RWPE2 (cell line): ENCODE measurements at regions not wholly inside any gene's neighbourhood (a gene's known extent, or its start where the extent isn't known, plus 50 kb on each side); places are given as distances from the start of the nearest gene placed in this dataset.
A peak's percentile ranks its signal among the peaks of the same experiment; 100 is the strongest.

Experiments
- ATAC-seq: fragments of 200-7000 bp; cut with Tn5 transposase; 3 replicates; pipeline ENCODE4 v1.9.1; 2021; ENCODE audit warnings: low read depth
- DNase-seq: peaks from one replicate; pipeline ENCODE4 v3.0.0-alpha.2; 2020; ENCODE audit warnings: low spot score
- H3K27ac ChIP-seq: fragments of 450-650 bp; 2 replicates; pipeline ENCODE4 v1.5.1; 2017; ENCODE audit warnings: mild to moderate bottlenecking; ENCODE audit not compliant: poor library complexity, severe bottlenecking
- H3K27me3 ChIP-seq: fragments of 250-450 bp; sonication (Bioruptor Pico); 2 replicates; pipeline ENCODE4 v1.5.1; 2021; ENCODE audit warnings: mild to moderate bottlenecking, moderate library complexity; ENCODE audit not compliant: insufficient read depth, poor library complexity, severe bottlenecking
- H3K36me3 ChIP-seq: fragments of 250-450 bp; sonication (Bioruptor Pico); 2 replicates; pipeline ENCODE4 v1.5.1; 2020; ENCODE audit warnings: low read depth, mild to moderate bottlenecking, moderate library complexity
- H3K4me1 ChIP-seq: fragments of 250-450 bp; sonication (Bioruptor Pico); 2 replicates; pipeline ENCODE4 v1.5.1; 2021; ENCODE audit warnings: mild to moderate bottlenecking, moderate library complexity; ENCODE audit not compliant: insufficient read depth, poor library complexity, severe bottlenecking
- H3K4me3 ChIP-seq: fragments of 250-450 bp; sonication (Bioruptor Pico); 2 replicates; pipeline ENCODE4 v1.5.1; 2021; ENCODE audit warnings: mild to moderate bottlenecking, moderate library complexity; ENCODE audit not compliant: severe bottlenecking
- H3K9me3 ChIP-seq: fragments of 250-450 bp; sonication (Bioruptor Pico); 2 replicates; pipeline ENCODE4 v1.5.1; 2021; ENCODE audit warnings: mild to moderate bottlenecking, moderate library complexity; ENCODE audit not compliant: severe bottlenecking
- TF ChIP-seq, protein P1 (sequence below): fragments of 450-650 bp; IDR thresholded peaks from one replicate; pipeline ENCODE4 v1.5.1; 2017; ENCODE audit warnings: mild to moderate bottlenecking, moderate library complexity; ENCODE audit not compliant: poor library complexity, severe bottlenecking

DNA sequence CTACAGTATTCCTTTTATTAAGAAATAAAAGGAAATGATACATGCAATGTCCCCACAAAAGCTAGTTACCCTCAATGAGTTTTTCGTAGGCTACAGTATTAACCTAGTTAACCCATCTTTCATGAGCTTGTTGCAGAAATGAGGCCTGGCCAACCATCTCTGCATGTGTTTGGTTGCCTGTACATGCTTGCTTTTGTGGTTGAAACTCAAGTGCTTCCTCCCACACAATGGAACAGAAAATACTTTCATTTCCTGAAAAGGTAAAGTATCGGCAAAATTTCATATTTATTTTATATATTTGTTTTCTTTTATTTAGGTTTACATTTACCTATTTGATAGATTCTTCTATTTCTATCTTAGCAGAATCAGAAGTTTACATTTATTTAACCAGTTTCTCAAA lies 214.6 kb upstream of the FAM241A start:
- no peaks in the 10 kb centered on the region for H3K9me3 ChIP-seq
- H3K4me1 ChIP-seq: no peaks in the 10 kb centered on the region
- no peak overlapping the region for H3K27ac ChIP-seq
- DNase-seq (no peak), ATAC-seq (no peak)
- no peaks in the 10 kb centered on the region for H3K27me3 ChIP-seq
- no peak overlapping the region for H3K4me3 ChIP-seq
- TF ChIP-seq, protein P1, sequence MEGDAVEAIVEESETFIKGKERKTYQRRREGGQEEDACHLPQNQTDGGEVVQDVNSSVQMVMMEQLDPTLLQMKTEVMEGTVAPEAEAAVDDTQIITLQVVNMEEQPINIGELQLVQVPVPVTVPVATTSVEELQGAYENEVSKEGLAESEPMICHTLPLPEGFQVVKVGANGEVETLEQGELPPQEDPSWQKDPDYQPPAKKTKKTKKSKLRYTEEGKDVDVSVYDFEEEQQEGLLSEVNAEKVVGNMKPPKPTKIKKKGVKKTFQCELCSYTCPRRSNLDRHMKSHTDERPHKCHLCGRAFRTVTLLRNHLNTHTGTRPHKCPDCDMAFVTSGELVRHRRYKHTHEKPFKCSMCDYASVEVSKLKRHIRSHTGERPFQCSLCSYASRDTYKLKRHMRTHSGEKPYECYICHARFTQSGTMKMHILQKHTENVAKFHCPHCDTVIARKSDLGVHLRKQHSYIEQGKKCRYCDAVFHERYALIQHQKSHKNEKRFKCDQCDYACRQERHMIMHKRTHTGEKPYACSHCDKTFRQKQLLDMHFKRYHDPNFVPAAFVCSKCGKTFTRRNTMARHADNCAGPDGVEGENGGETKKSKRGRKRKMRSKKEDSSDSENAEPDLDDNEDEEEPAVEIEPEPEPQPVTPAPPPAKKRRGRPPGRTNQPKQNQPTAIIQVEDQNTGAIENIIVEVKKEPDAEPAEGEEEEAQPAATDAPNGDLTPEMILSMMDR: no peak
- H3K36me3 ChIP-seq: no peaks in the 10 kb centered on the region

DNA sequence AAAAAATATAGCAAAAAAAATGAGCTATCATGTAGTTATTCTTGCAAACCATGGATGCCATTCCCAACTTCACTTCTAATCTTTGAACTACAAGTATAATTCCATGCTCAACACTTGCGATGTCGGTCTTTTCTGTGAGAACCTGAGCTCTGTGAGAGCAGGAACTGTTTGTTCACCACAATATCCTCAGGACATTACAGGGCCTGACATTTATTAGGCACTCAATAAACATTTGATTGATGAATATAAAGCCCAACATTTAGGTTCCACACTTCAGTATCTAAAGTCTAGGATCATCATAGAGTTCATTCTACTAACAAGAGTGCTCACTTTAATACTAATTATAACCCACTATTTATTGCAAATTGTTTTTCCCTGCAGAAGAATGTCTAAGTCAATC lies 211.6 kb upstream of the FAM241A start:
- H3K9me3 ChIP-seq: no peaks in the 10 kb centered on the region
- ATAC-seq: no peak

DNA sequence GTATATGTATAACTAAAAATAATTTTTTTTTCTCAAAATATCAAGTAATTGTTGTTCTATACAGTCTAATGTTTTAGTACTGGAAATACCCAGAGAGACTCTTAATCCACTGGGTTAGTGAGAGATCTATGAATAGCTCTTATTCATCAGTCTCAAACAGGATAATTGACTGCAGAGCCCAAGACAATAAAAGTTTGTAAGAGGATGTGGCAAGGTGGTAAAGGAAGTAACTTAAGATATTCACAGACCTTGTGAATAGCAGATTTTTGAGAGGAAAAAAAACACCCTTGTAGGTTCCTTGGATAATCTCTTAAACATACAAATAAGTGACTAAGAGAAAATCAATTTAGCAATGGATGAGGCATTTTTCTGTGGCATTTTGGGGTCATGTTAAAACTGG lies 210.9 kb upstream of the FAM241A start:
- no peak overlapping the region for H3K27ac ChIP-seq
- peaks cover 3% of the 10 kb centered on the region for H3K4me1 ChIP-seq
- ATAC-seq (no peak), DNase-seq (no peak)
- H3K4me3 ChIP-seq: no peak overlapping the region
- no peaks in the 10 kb centered on the region for H3K9me3 ChIP-seq
- H3K27me3 ChIP-seq: no peaks in the 10 kb centered on the region
- TF ChIP-seq, protein P1: no peak
- no peaks in the 10 kb centered on the region for H3K36me3 ChIP-seq

More for the DNA sequence above, 211.6 kb upstream of the FAM241A start:
- Histone ChIP-seq H3K27ac (no peak overlapping the region), H3K4me1 (peaks cover 3% of the 10 kb centered on the region), H3K36me3 (no peaks in the 10 kb centered on the region), H3K27me3 (no peaks in the 10 kb centered on the region), H3K4me3 (no peak overlapping the region)
- no peak for DNase-seq
- TF ChIP-seq, protein P1: no peak

GRCh38 chr4:111937368-111937767 lies 207.9 kb upstream of the FAM241A start:
- TF ChIP-seq, protein P1: peak; percentile 57
- DNase-seq (no peak), ATAC-seq (peak; percentile 91)
- Histone ChIP-seq H3K4me3 (no peak overlapping the region), H3K27me3 (no peaks in the 10 kb centered on the region), H3K27ac (no peak overlapping the region), H3K9me3 (no peaks in the 10 kb centered on the region), H3K4me1 (peaks cover 3% of the 10 kb centered on the region), H3K36me3 (no peaks in the 10 kb centered on the region)

DNA sequence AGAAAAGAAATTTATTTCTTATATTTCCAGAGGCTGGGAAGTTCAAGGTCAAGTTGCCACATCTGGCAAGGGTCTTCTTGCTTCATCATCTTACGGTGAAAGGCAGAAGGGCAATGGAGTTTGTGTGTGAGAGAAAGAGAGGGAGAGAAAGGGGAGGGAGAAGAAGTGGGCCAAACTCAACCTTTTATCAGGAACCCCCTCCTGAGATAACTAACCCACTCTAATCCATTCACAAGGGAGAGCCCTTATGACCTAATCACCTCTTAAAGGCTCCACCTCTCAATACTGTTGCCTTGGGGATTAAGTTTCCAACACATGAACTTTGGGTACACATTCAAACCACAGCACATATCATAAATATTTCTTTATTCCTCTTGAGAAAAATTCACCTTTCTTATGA lies 203.3 kb upstream of the FAM241A start:
- TF ChIP-seq, protein P1: no peak
- H3K36me3 ChIP-seq: no peaks in the 10 kb centered on the region
- H3K4me3 ChIP-seq: no peak overlapping the region
- H3K4me1 ChIP-seq: peaks cover 3% of the 10 kb centered on the region
- H3K27ac ChIP-seq: no peak overlapping the region
- no peaks in the 10 kb centered on the region for H3K9me3 ChIP-seq
- ATAC-seq: no peak
- no peak for DNase-seq
- H3K27me3 ChIP-seq: no peaks in the 10 kb centered on the region
